Fibroblast of pulmonary artery (primary cell): ENCODE measurements at regions not wholly inside any gene's neighbourhood (a gene's known extent, or its start where the extent isn't known, plus 50 kb on each side); places are given as distances from the start of the nearest gene placed in this dataset.

Experiments
- DNase-seq: peaks from one replicate; pipeline ENCODE4 v3.0.0-alpha.2; 2010; ENCODE audit warnings: low read depth
- H3K4me3 ChIP-seq: replicated peaks from 2 replicates; pipeline ENCODE4 v1.5.1; 2011; ENCODE audit warnings: low read depth, mild to moderate bottlenecking, control low read depth, low read length, moderate library complexity
- CTCF ChIP-seq: IDR thresholded peaks from 2 replicates; pipeline ENCODE4 v1.5.1; 2011; ENCODE audit warnings: mild to moderate bottlenecking, control low read depth, low read length, inconsistent platforms; ENCODE audit errors: missing control alignments

- DNase-seq, result peak; percentile 73
- no peak for TF ChIP-seq CTCF
- H3K4me3 ChIP-seq, result no peak overlapping the region
Observed at GRCh38 chr4:53937918-53938317, 126.5 kb downstream of the CHIC2 start.

- TF ChIP-seq CTCF, result no peak
- H3K4me3 ChIP-seq, result no peak overlapping the region
- peak; percentile 42 for DNase-seq
Observed at GRCh38 chr4:53937327-53937726, 127.1 kb downstream of the CHIC2 start.

GRCh38 chr4:53935780-53936179, 128.6 kb downstream of the CHIC2 start:
- peak; percentile 86 for DNase-seq
- no peak overlapping the region for H3K4me3 ChIP-seq
- TF ChIP-seq CTCF, result no peak

GRCh38 chr4:53932796-53933610, 131.4 kb downstream of the CHIC2 start:
- DNase-seq, result peak; percentile 98
- no peak overlapping the region for H3K4me3 ChIP-seq
- TF ChIP-seq CTCF, result no peak

GRCh38 chr4:53931461-53931961, 132.9 kb downstream of the CHIC2 start:
- peak; percentile 27 for DNase-seq
- no peak overlapping the region for H3K4me3 ChIP-seq
- no peak for TF ChIP-seq CTCF

- TF ChIP-seq CTCF, result peak; percentile 78
- DNase-seq, result peak; percentile 93
- no peak overlapping the region for H3K4me3 ChIP-seq
Observed at GRCh38 chr4:53929955-53930798, 134.2 kb downstream of the CHIC2 start.
